HepG2 (cell line): ENCODE measurements at regions not wholly inside any gene's neighbourhood (a gene's known extent, or its start where the extent isn't known, plus 50 kb on each side); places are given as distances from the start of the nearest gene placed in this dataset.

ENCODE experiments used
- ATAC-seq: fragments of 200-7000 bp; cut with Tn5 transposase; 3 replicates; pipeline ENCODE4 v1.9.1; 2020; ENCODE audit warnings: mild to moderate bottlenecking, moderate library complexity
- BruUV-seq: library from RNA; stranded (reverse); fragments of 400-500 nt; replicated peaks from 2 replicates; lab custom pipeline; 2021; lab: Mats Ljungman, UMichigan
- CTCF ChIA-PET: fragments of 300-600 bp; formaldehyde crosslinking; extraction: SDS; loops from one replicate; lab custom pipeline; 2021; ENCODE audit warnings: low total read pairs, inconsistent platforms, low intra/inter-chr PET ratio; lab: Yijun Ruan, JAX
- POLR2A ChIA-PET: fragments of 350-600 bp; sonication (Branson Sonifier 250); formaldehyde crosslinking; loops from one replicate; lab custom pipeline; 2020; ENCODE audit warnings: antibody characterized with exemption, inconsistent platforms; lab: Yijun Ruan, JAX
- DNase-seq: peaks from one replicate; pipeline ENCODE4 v3.0.0-alpha.2; 2015; ENCODE audit warnings: low spot score
- FAIRE-seq: peaks from 3 replicates; lab custom pipeline; 2011; peaks lifted over from hg19 to GRCh38; lab: Jason Lieb, UNC
- H2AFZ ChIP-seq: one replicate; pipeline ENCODE4 v1.6.1; 2011; ENCODE audit warnings: low read length, inconsistent platforms
- H3K27ac ChIP-seq: fragments of 300-600 bp; 3 replicates; pipeline ENCODE4 v1.8.0; 2011; ENCODE audit warnings: mixed run types, mild to moderate bottlenecking, mixed read lengths, low read length, inconsistent platforms; ENCODE audit not compliant: insufficient read depth; ENCODE audit errors: extremely low read length
- H3K27me3 ChIP-seq, 2 experiments: fragments of 200-600 bp in 1 of 2; 2 replicates in 1 of 2; 3 replicates in 1 of 2; pipeline versions ENCODE4 v1.6.0 to v1.8.0; 2011; ENCODE audit warnings: low read length in 2 of 2, mild to moderate bottlenecking in 2 of 2, moderate library complexity in 2 of 2, inconsistent platforms in 1 of 2; ENCODE audit not compliant: insufficient read depth in 2 of 2, control insufficient read depth in 1 of 2
- H3K36me3 ChIP-seq, 2 experiments: fragments of 200-600 bp in 1 of 2; replicated peaks in 1 of 2; 2 replicates in 1 of 2; 3 replicates in 1 of 2; pipeline versions ENCODE4 v1.5.1 to v1.8.0; 2011; ENCODE audit warnings: low read length in 2 of 2, inconsistent platforms in 1 of 2; ENCODE audit not compliant: insufficient read depth in 2 of 2, control insufficient read depth in 1 of 2
- H3K4me1 ChIP-seq: 2 replicates; pipeline ENCODE4 v1.5.1; 2012; ENCODE audit warnings: low read length, inconsistent platforms; ENCODE audit not compliant: insufficient read depth
- H3K4me2 ChIP-seq: 2 replicates; pipeline ENCODE4 v1.6.0; 2011; ENCODE audit warnings: low read depth, low read length, inconsistent platforms
- H3K4me3 ChIP-seq, 3 experiments: fragments of 200-600 bp in 1 of 3; sonication (generic), shearing (Covaris generic) in 1 of 3; replicated peaks in 1 of 3; 2 replicates each; pipeline ENCODE4 v1.5.1; 2011 to 2016; ENCODE audit warnings: low read length in 3 of 3, inconsistent platforms in 2 of 3, low read depth in 2 of 3, mild to moderate bottlenecking in 2 of 3, control low read depth in 1 of 3, mixed read lengths in 1 of 3; ENCODE audit not compliant: insufficient read depth in 1 of 3
- H3K79me2 ChIP-seq: one replicate; pipeline ENCODE4 v1.6.1; 2011; ENCODE audit warnings: low read length, inconsistent platforms; ENCODE audit not compliant: insufficient read depth
- H3K9ac ChIP-seq: 2 replicates; pipeline ENCODE4 v1.6.0; 2011; ENCODE audit warnings: mild to moderate bottlenecking, low read depth, low read length, inconsistent platforms; ENCODE audit not compliant: insufficient read depth
- H3K9me3 ChIP-seq: 2 replicates; pipeline ENCODE4 v1.5.1; 2012; ENCODE audit warnings: mild to moderate bottlenecking, low read length
- H4K20me1 ChIP-seq: 2 replicates; pipeline ENCODE4 v1.6.0; 2011; ENCODE audit warnings: inconsistent platforms, mild to moderate bottlenecking, low read length, moderate library complexity; ENCODE audit not compliant: insufficient read depth
- ARHGAP35 ChIP-seq: sonication (generic); formaldehyde crosslinking; IDR thresholded peaks from 2 replicates; pipeline ENCODE4 v1.9.0; 2022; ENCODE audit warnings: mild to moderate bottlenecking, inconsistent platforms, moderate library complexity, missing genetic modification reagents, borderline replicate concordance
- ESRRA ChIP-seq: sonication (generic); formaldehyde crosslinking; IDR thresholded peaks from 2 replicates; pipeline ENCODE4 v1.5.1; 2020; ENCODE audit warnings: mild to moderate bottlenecking, low read depth, missing genetic modification reagents
- ZBTB1 ChIP-seq: sonication (generic); formaldehyde crosslinking; IDR thresholded peaks from 2 replicates; pipeline ENCODE4 v1.4.0; 2020; ENCODE audit warnings: missing genetic modification reagents, borderline replicate concordance
- ZNF558 ChIP-seq: sonication (generic); formaldehyde crosslinking; IDR thresholded peaks from 2 replicates; pipeline ENCODE4 v1.9.0; 2022; ENCODE audit warnings: mild to moderate bottlenecking, missing genetic modification reagents, borderline replicate concordance
- ZNF598 ChIP-seq: sonication (generic); formaldehyde crosslinking; IDR thresholded peaks from 2 replicates; pipeline ENCODE4 v1.5.1; 2020; ENCODE audit warnings: mild to moderate bottlenecking, missing genetic modification reagents, borderline replicate concordance
- ZNF7 ChIP-seq: IDR thresholded peaks from 2 replicates; pipeline ENCODE4 v1.6.1; 2016; ENCODE audit warnings: missing biosample characterization, missing genetic modification reagents
- WGBS: methylation state at CpG from one replicate; pipeline ENCODE4 v1.1.6; 2017; ENCODE audit warnings: low lambda C conversion rate; 5-methylcytosine and 5-hydroxymethylcytosine counted together
- in situ Hi-C: cut with HindIII; loops from 2 replicates; pipeline ENCODE4 v1.10.0; 2017; ENCODE audit warnings: low pct_unique_long_range_greater_than_20kb; ENCODE audit not compliant: extremely low pct_ligation_motif_present
- intact Hi-C: fragments of 100-400 bp; cut with micrococcal nuclease; formaldehyde crosslinking; loops from one replicate; pipeline ENCODE4 v1.10.0; 2022; ENCODE audit not compliant: unreplicated experiment
- TF ChIP-seq, protein P1 (sequence below): sonication (generic); formaldehyde crosslinking; IDR thresholded peaks from 2 replicates; pipeline ENCODE4 v1.4.0; 2020; ENCODE audit warnings: missing genetic modification reagents
- TF ChIP-seq, protein P2 (sequence below): sonication (generic); formaldehyde crosslinking; IDR thresholded peaks from 2 replicates; pipeline ENCODE4 v1.5.0; 2020; ENCODE audit warnings: missing genetic modification reagents

DNA sequence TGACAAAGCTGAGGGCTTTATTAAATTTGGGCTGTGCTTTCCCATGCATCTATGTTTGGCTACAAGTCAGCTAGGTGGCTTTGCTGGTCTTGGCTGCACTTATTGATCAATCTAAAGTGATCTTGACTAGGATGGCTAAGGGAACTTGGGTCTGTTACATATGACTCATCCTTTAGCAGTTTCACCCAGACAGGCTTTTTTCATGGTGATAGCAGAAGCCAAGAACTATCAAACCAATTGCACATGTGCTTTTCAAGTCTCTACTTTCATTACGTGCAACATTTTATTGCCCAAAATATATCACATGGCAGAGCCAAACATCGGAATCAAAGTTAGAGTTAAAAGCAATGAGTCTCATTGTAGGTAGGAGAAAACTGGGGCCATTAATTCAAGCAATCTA lies 626.3 kb downstream of the TENT5A start:
- DNase-seq, result no peak
- H2AFZ ChIP-seq, result no peak overlapping the region
- intact Hi-C loops (no loop called here), in situ Hi-C loops (no loop called here)
- H3K9ac ChIP-seq, result no peak overlapping the region
- peaks cover 11% of the 10 kb centered on the region; the same call in 1 of the 2 replicates for H3K9me3 ChIP-seq
- no TSS peak for BruUV-seq
- CTCF ChIA-PET, result no interaction called here
- POLR2A ChIA-PET, result no interaction called here
- H4K20me1 ChIP-seq, result no peaks in the 10 kb centered on the region
- TF ChIP-seq ZNF558 (CRISPR knock-in tag) (no peak), ZBTB1 (CRISPR knock-in tag) (no peak), ZNF598 (CRISPR knock-in tag) (no peak), ARHGAP35 (CRISPR knock-in tag) (no peak), ESRRA (CRISPR knock-in tag) (no peak), ZNF7 (no peak)
- TF ChIP-seq, protein P1, sequence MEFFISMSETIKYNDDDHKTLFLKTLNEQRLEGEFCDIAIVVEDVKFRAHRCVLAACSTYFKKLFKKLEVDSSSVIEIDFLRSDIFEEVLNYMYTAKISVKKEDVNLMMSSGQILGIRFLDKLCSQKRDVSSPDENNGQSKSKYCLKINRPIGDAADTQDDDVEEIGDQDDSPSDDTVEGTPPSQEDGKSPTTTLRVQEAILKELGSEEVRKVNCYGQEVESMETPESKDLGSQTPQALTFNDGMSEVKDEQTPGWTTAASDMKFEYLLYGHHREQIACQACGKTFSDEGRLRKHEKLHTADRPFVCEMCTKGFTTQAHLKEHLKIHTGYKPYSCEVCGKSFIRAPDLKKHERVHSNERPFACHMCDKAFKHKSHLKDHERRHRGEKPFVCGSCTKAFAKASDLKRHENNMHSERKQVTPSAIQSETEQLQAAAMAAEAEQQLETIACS (CRISPR knock-in tag), result no peak
- ATAC-seq, result no peak
- no peaks in the 10 kb centered on the region for H3K36me3 ChIP-seq
- H3K79me2 ChIP-seq, result no peaks in the 10 kb centered on the region
- H3K4me2 ChIP-seq, result no peak overlapping the region
- no peak for FAIRE-seq
- H3K27ac ChIP-seq, result no peak overlapping the region
- no peaks in the 10 kb centered on the region for H3K4me1 ChIP-seq
- WGBS, result 25% methylated on average over 2 of the region's 2 CpGs
- no peaks in the 10 kb centered on the region for H3K27me3 ChIP-seq
- H3K4me3 ChIP-seq, result no peak overlapping the region

DNA sequence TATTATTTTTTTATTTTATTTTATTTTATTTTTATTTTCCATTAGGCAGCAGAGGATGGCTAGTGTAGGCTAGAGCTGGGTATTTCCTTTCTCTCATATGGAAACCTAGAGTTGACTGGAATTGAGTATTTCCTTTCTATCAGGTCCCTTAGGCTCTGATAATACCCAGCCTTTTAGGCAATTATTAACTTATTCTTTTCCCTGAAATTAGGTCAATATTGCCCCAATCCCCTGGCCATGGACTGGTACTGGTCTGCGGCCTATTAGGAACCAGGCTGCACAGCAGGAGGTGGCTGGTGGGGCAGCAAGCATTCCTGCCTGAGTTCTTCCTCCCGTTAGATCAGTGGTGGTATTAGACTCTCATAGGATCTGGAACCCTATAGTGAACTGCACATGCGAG lies 632.2 kb downstream of the TENT5A start:
- H2AFZ ChIP-seq, result no peak overlapping the region
- DNase-seq (no peak), ATAC-seq (no peak), FAIRE-seq (no peak)
- WGBS, result 22% methylated on average over 3 of the region's 3 CpGs
- in situ Hi-C loops, result no loop called here
- no peak overlapping the region for H3K9ac ChIP-seq
- no peaks in the 10 kb centered on the region for H3K79me2 ChIP-seq
- intact Hi-C loops, result no loop called here
- no peaks in the 10 kb centered on the region for H3K4me1 ChIP-seq
- no peaks in the 10 kb centered on the region for H3K36me3 ChIP-seq
- no peaks in the 10 kb centered on the region for H3K27me3 ChIP-seq
- ChIA-PET POLR2A (no interaction called here), CTCF (no interaction called here)
- no peak overlapping the region for H3K27ac ChIP-seq
- no peak overlapping the region for H3K4me2 ChIP-seq
- peaks cover 11% of the 10 kb centered on the region; the same call in 1 of the 2 replicates for H3K9me3 ChIP-seq
- no TSS peak for BruUV-seq
- H3K4me3 ChIP-seq, result no peak overlapping the region
- H4K20me1 ChIP-seq, result no peaks in the 10 kb centered on the region
- TF ChIP-seq, protein P2, sequence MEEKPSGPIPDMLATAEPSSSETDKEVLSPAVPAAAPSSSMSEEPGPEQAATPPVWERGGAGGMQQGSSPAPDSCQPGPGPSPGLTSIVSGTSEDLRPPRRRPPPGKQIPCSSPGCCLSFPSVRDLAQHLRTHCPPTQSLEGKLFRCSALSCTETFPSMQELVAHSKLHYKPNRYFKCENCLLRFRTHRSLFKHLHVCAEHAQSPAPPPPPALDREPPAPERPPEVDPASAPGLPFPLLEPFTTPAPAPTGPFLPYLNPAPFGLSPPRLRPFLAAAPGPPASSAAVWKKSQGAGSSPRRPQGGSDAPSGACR (CRISPR knock-in tag), result no peak
